ENCODE measurements at regions not wholly inside any gene's neighbourhood (a gene's known extent, or its start where the extent isn't known, plus 50 kb on each side); places are given as distances from the start of the nearest gene placed in this dataset.

- DNase-seq (ENCODE audit: low read depth in 2 of 3, low spot score in 2 of 3) = no peak
Measured at GRCh38 chr13:34217343-34218025, 399.5 kb downstream of the RFC3 start.

GRCh38 chr13:34223984-34224383, 406.0 kb downstream of the RFC3 start:
- DNase-seq (ENCODE audit: low read depth in 2 of 3, low spot score in 2 of 3) = no peak

GRCh38 chr13:34224877-34225276, 406.9 kb downstream of the RFC3 start:
- no peak for DNase-seq (ENCODE audit: low read depth in 2 of 3, low spot score in 2 of 3)

GRCh38 chr13:34230271-34230670, 412.3 kb downstream of the RFC3 start:
- DNase-seq (ENCODE audit: low read depth in 2 of 3, low spot score in 2 of 3) = no peak

GRCh38 chr13:34241332-34241731, 423.4 kb downstream of the RFC3 start:
- no peak for DNase-seq (ENCODE audit: low read depth in 2 of 3, low spot score in 2 of 3)

- no peak for DNase-seq (ENCODE audit: low read depth in 2 of 3, low spot score in 2 of 3)
Measured at GRCh38 chr13:34243403-34243802, 425.5 kb downstream of the RFC3 start.

GRCh38 chr13:34246511-34246910, 428.6 kb downstream of the RFC3 start:
- no peak for DNase-seq (ENCODE audit: low read depth in 2 of 3, low spot score in 2 of 3)

GRCh38 chr13:34247596-34247995, 429.6 kb downstream of the RFC3 start:
- no peak for DNase-seq (ENCODE audit: low read depth in 2 of 3, low spot score in 2 of 3)

- DNase-seq (ENCODE audit: low read depth in 2 of 3, low spot score in 2 of 3) = no peak
Measured at GRCh38 chr13:34249546-34250039, 431.6 kb downstream of the RFC3 start.

GRCh38 chr13:34250151-34250670, 432.3 kb downstream of the RFC3 start:
- DNase-seq (ENCODE audit: low read depth in 2 of 3, low spot score in 2 of 3) = no peak

- no peak for DNase-seq (ENCODE audit: low read depth in 2 of 3, low spot score in 2 of 3)
Measured at GRCh38 chr13:34254366-34254765, 436.4 kb downstream of the RFC3 start.

- no peak for DNase-seq (ENCODE audit: low read depth in 2 of 3, low spot score in 2 of 3)
Measured at GRCh38 chr13:34255711-34256110, 437.8 kb downstream of the RFC3 start.

- DNase-seq (ENCODE audit: low read depth in 2 of 3, low spot score in 2 of 3) = no peak
Measured at GRCh38 chr13:34256236-34256635, 438.3 kb downstream of the RFC3 start.

- DNase-seq (ENCODE audit: low read depth in 2 of 3, low spot score in 2 of 3) = no peak
Measured at GRCh38 chr13:34257966-34258365, 440.0 kb downstream of the RFC3 start.

GRCh38 chr13:34258646-34259386, 440.9 kb downstream of the RFC3 start:
- no peak for DNase-seq (ENCODE audit: low read depth in 2 of 3, low spot score in 2 of 3)

- no peak for DNase-seq (ENCODE audit: low read depth in 2 of 3, low spot score in 2 of 3)
Measured at GRCh38 chr13:34263681-34264080, 445.7 kb downstream of the RFC3 start.

- no peak for DNase-seq (ENCODE audit: low read depth in 2 of 3, low spot score in 2 of 3)
Measured at GRCh38 chr13:34265046-34265679, 447.2 kb downstream of the RFC3 start.

GRCh38 chr13:34276764-34277163, 458.8 kb downstream of the RFC3 start:
- no peak for DNase-seq (ENCODE audit: low read depth in 2 of 3, low spot score in 2 of 3)

- DNase-seq (ENCODE audit: low read depth in 2 of 3, low spot score in 2 of 3) = no peak
Measured at GRCh38 chr13:34277936-34278335, 460.0 kb downstream of the RFC3 start.

GRCh38 chr13:34278780-34279179, 460.8 kb downstream of the RFC3 start:
- DNase-seq (ENCODE audit: low read depth in 2 of 3, low spot score in 2 of 3) = no peak

- DNase-seq (ENCODE audit: low read depth in 2 of 3, low spot score in 2 of 3) = no peak
Measured at GRCh38 chr13:34290661-34291060, 472.7 kb downstream of the RFC3 start.

Data from activated CD8-positive, alpha-beta memory T cell treated with anti-CD3 and anti-CD28 coated beads for 48 hours (primary cell).